ENCODE measurements at regions not wholly inside any gene's neighbourhood (a gene's known extent, or its start where the extent isn't known, plus 50 kb on each side); places are given as distances from the start of the nearest gene placed in this dataset.
"Not testable (repeated sequence)": the region's sequence is repeated elsewhere in the genome, so short reads cannot be mapped to it uniquely, and the experiment has no call there.

- dilution Hi-C loops (cut with HindIII; ENCODE audit: low sequenced_read_pairs, unreplicated experiment) = not testable (repeated sequence)
Observed at GRCh38 chr15:47131450-47131849, 585.9 kb upstream of the SEMA6D start.

More at GRCh38 chr15:47131450-47131849, 585.9 kb upstream of the SEMA6D start:
- H2BK20ac ChIP-seq (ENCODE audit: low read depth, low read length); H3K4me1 ChIP-seq (ENCODE audit: control insufficient read depth, insufficient read depth, low read length); H3K27me3 ChIP-seq (ENCODE audit: control insufficient read depth, insufficient read depth, low read length); H4K5ac ChIP-seq (ENCODE audit: low read depth, low read length); H4K20me1 ChIP-seq (ENCODE audit: insufficient read depth, low read length); H3K79me1 ChIP-seq (ENCODE audit: low read depth in 1 of 2, low read length in 2 of 2); H3K4me3 ChIP-seq (ENCODE audit: insufficient read depth, low read depth, low read length); CTCF ChIA-PET; H3K9ac ChIP-seq (ENCODE audit: low read depth, low read length); H2BK120ac ChIP-seq (ENCODE audit: low read depth, low read length); H2AK9ac ChIP-seq (replicated peaks; ENCODE audit: low read depth, low read length, poor library complexity); in situ Hi-C loops (cut with MboI; ENCODE audit: low sequenced_read_pairs); H3K56ac ChIP-seq (ENCODE audit: extremely low read depth, insufficient read depth, low read length); H3K4ac ChIP-seq (ENCODE audit: low read depth, low read length); H3K4me2 ChIP-seq (ENCODE audit: low read depth, low read length); H3K27ac ChIP-seq (ENCODE audit: insufficient read depth, low read length); H2AK5ac ChIP-seq (ENCODE audit: low read depth, low read length); DNase-seq; H3K14ac ChIP-seq (replicated peaks; ENCODE audit: low read depth, low read length); H2AFZ ChIP-seq (replicated peaks; ENCODE audit: low read length, poor library complexity); H3K9me1 ChIP-seq (ENCODE audit: insufficient read depth, low read length); intact Hi-C loops (cut with micrococcal nuclease); H2BK15ac ChIP-seq (ENCODE audit: low read depth, low read length); H3K9me3 ChIP-seq (ENCODE audit: control insufficient read depth, insufficient read depth, low read length); H4K91ac ChIP-seq (ENCODE audit: insufficient read depth, low read depth, low read length); H3K36me3 ChIP-seq (ENCODE audit: control insufficient read depth, insufficient read depth, low read length); H4K8ac ChIP-seq (ENCODE audit: low read depth in 2 of 2, low read length in 2 of 2); H3K23ac ChIP-seq (ENCODE audit: low read depth, low read length); H3K18ac ChIP-seq (ENCODE audit: low read depth, low read length); ATAC-seq (ENCODE audit: low read depth); H2BK5ac ChIP-seq (ENCODE audit: low read depth, low read length, poor library complexity, severe bottlenecking); BruUV-seq (replicated peaks); POLR2A ChIA-PET (ENCODE audit: unreplicated experiment): not testable (repeated sequence)
- 100% methylated on average over 1 of the region's 7 CpGs; no CpG with 5 or more reads in 1 of the 2 experiments for WGBS, 2 experiments (ENCODE audit: extremely low coverage in 2 of 2, insufficient read length in 1 of 2)

Measured in IMR-90 (cell line).